Activated T-cell treated with anti-CD3 and anti-CD28 coated beads, Interleukin-2, amount 50 U/mL, for 24 hours (primary cell): ENCODE measurements at regions not wholly inside any gene's neighbourhood (a gene's known extent, or its start where the extent isn't known, plus 50 kb on each side); places are given as distances from the start of the nearest gene placed in this dataset.
A peak's percentile ranks its signal among the peaks of the same experiment; 100 is the strongest.

Source experiments
- DNase-seq: peaks from one replicate; pipeline ENCODE4 v3.0.0-alpha.2; 2020
- H3K27ac Mint-ChIP-seq: 2 replicates; pipeline ENCODE4 v1.8.0; 2020; ENCODE audit warnings: mild to moderate bottlenecking, mixed read lengths
- H3K27me3 Mint-ChIP-seq: 2 replicates; pipeline ENCODE4 v1.8.0; 2020; ENCODE audit warnings: mixed read lengths
- H3K36me3 Mint-ChIP-seq: 2 replicates; pipeline ENCODE4 v1.8.0; 2020; ENCODE audit warnings: low read depth, mixed read lengths
- H3K4me1 Mint-ChIP-seq: 2 replicates; pipeline ENCODE4 v1.8.0; 2020; ENCODE audit warnings: low read depth, mixed read lengths
- H3K4me3 Mint-ChIP-seq: 2 replicates; pipeline ENCODE4 v1.8.0; 2020; ENCODE audit warnings: mild to moderate bottlenecking, moderate library complexity, mixed read lengths
- H3K9me3 Mint-ChIP-seq: 2 replicates; pipeline ENCODE4 v1.8.0; 2020; ENCODE audit warnings: mixed read lengths

DNA sequence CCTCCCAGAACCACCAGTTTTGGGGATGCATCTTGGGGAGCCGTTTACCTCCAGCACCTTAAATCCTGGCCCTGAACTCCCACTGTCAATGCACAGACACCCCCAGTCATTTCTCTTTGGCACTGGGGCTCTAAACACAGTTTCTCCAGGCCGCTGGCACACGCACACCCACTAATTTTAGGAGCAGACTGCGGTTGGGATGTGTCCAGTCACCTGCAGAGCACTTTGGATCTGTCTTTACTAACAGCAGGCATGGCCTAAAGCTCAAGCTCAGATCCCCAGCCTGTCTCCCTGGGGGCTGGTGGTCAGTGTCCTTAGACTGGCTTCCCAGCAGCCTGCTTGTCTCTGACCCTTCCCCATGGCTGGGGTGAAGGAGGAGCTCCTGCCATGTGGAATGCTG lies 49.9 kb downstream of the SYNE3 start:
- peaks cover 79% of the 10 kb centered on the region for H3K36me3 Mint-ChIP-seq
- H3K27ac Mint-ChIP-seq, result peak overlapping the region; percentile 67
- peaks cover 62% of the 10 kb centered on the region for H3K4me1 Mint-ChIP-seq
- H3K4me3 Mint-ChIP-seq, result no peak overlapping the region
- no peak for DNase-seq
- no peaks in the 10 kb centered on the region for H3K27me3 Mint-ChIP-seq
- H3K9me3 Mint-ChIP-seq, result no peaks in the 10 kb centered on the region

DNA sequence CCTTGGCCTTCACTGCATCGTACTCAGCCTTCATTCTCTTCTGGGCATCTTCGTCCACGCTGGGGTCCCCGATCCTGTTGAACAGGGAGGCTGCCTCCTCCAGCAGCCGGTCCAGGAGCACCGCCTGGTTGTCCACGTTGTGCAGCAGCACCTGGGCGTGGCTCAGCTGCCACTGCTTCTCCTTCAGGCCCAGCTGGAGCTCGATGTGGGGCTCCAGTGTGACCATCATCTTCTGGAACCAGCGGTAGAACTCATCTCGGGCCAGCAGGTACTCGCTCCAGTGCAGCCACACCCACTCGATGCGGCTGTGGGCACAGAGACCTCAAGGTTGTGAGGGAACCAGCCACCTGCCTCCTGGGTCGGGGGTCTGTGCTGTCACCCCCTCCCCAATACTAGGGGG lies 50.5 kb downstream of the SYNE3 start:
- H3K4me1 Mint-ChIP-seq, result peaks cover 68% of the 10 kb centered on the region
- H3K36me3 Mint-ChIP-seq, result peaks cover 79% of the 10 kb centered on the region

DNA sequence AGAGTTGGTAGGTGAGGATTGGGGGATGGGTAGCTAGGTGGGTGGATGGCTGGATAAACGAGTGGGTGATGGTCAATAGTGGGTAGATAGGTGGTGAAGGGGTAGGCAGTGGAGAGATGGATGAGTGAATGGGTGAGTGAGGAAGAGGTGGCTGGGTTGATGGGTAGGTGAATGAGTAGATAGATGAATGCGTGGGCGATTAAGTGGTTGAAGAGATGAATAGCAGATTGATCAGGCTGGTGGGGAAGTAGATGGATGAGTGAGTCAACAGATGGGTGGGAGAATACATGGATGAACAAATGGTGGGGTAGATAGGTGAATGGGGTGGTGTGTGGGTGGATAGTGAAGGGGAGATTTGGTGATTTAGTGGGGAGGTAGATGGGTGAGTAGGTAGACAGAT lies 51.1 kb downstream of the SYNE3 start:
- peaks cover 73% of the 10 kb centered on the region for H3K4me1 Mint-ChIP-seq
- peaks cover 82% of the 10 kb centered on the region for H3K36me3 Mint-ChIP-seq
- DNase-seq, result no peak
- peak overlapping the region; percentile 79 for H3K27ac Mint-ChIP-seq
- H3K9me3 Mint-ChIP-seq, result no peaks in the 10 kb centered on the region
- H3K27me3 Mint-ChIP-seq, result no peaks in the 10 kb centered on the region
- no peak overlapping the region for H3K4me3 Mint-ChIP-seq

More for the DNA sequence above, 50.5 kb downstream of the SYNE3 start:
- no peak for DNase-seq
- H3K4me3 Mint-ChIP-seq, result no peak overlapping the region
- no peaks in the 10 kb centered on the region for H3K9me3 Mint-ChIP-seq
- H3K27me3 Mint-ChIP-seq, result no peaks in the 10 kb centered on the region
- H3K27ac Mint-ChIP-seq, result peak overlapping the region; percentile 79

DNA sequence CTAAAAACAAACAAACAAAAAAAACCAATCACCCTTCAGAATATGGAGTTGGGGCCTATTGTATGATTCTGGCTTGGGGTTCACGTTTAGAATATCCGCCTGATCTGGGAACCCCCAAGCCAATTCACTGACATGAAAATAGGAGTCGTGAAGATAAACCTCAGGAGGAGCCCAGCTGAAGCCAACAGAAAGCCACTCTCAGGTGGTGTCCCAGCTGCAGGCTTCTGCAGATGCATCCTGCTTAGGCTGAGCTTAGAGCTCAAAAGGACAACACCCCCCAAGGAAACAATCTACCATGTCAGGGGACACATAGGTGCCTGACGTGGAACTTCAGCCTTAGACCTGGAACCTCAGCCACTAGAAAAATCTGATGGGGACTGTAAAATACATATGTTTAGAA lies 51.9 kb downstream of the SYNE3 start:
- Mint-ChIP-seq H3K27me3 (no peaks in the 10 kb centered on the region), H3K4me3 (no peak overlapping the region), H3K27ac (peak overlapping the region; percentile 79), H3K4me1 (peaks cover 68% of the 10 kb centered on the region), H3K36me3 (peaks cover 75% of the 10 kb centered on the region), H3K9me3 (no peaks in the 10 kb centered on the region)
- DNase-seq, result no peak

DNA sequence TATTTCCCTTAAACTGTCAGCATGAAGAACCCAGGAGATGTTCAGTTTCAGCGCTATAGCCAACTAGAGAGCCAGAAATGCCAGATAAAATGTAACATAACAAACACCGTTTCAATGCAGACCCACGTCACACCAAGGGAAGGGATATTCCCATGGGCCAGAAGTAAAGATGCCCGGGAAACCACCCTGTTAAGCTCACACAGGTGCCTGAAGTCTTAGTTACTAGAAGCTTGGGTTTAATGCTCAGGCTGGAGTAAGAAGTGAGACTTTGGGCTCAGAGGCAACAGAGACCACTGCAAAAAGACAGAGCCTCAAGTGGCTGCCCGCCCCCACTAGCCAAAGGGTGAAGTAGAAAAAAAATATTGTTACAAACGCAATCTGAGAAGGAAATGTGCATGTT lies 52.3 kb downstream of the SYNE3 start:
- H3K4me1 Mint-ChIP-seq, result peaks cover 68% of the 10 kb centered on the region
- H3K36me3 Mint-ChIP-seq, result peaks cover 78% of the 10 kb centered on the region
- H3K27me3 Mint-ChIP-seq, result no peaks in the 10 kb centered on the region
- DNase-seq, result no peak
- H3K4me3 Mint-ChIP-seq, result no peak overlapping the region
- H3K27ac Mint-ChIP-seq, result peak overlapping the region; percentile 79
- no peaks in the 10 kb centered on the region for H3K9me3 Mint-ChIP-seq

DNA sequence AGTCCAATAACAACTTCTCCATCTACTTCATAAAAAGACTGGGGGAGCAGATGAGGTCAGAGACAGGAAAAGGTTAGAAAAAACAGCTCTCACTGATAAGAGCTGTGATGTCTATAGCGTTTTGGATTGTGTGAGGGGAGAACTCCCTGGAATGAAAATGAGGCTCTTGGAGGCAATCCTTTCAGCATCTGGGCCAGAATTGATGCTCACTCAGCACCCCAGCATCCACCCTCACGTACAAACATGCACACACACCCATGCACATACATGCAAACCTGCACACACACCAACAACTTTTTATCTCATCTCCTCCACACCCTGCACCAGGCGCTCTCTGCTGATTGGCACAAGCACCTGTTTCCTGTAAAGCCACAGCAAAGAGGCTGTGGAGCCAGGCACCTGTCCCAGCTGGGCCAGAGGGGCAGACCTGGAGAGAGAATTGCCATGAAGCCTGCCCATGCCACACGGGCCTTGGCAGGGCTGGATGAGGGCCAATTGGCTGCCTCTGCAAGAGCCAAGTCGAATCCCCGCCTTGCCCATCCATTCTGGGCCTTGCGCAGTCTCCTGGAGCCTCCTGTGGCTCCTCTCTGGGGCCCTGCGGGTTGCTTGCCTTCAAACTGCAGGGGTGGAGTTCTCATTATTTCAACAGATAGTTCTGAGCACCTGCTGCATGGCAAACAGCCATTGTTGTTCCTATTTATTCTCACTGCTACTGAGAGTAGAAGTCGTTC lies 53.1 kb downstream of the SYNE3 start:
- Mint-ChIP-seq H3K27me3 (no peaks in the 10 kb centered on the region), H3K36me3 (peaks cover 74% of the 10 kb centered on the region), H3K27ac (peak overlapping the region; percentile 79), H3K4me1 (peaks cover 71% of the 10 kb centered on the region), H3K4me3 (no peak overlapping the region), H3K9me3 (no peaks in the 10 kb centered on the region)
- DNase-seq, result peak; percentile 50

DNA sequence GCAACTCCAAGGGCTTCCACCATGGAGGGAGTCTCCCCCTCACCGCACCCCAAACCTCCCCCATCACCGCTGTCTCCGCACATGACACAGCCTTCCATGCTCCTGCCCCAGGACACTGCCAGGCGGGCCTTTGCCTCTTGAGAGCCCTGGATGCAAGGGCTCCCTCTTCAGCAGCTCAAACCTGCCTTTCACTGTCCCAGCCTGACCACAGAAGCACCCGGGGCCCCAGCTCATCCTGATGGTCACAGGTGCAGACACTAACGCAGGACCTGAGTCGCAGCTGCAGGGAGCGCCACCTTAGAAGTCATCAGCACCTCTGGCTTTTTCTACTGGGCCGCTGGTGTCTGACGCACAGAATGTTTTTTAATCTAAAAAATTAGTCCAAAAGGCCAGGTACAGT lies 54.0 kb downstream of the SYNE3 start:
- H3K4me3 Mint-ChIP-seq, result no peak overlapping the region
- peaks cover 69% of the 10 kb centered on the region for H3K36me3 Mint-ChIP-seq
- no peaks in the 10 kb centered on the region for H3K9me3 Mint-ChIP-seq
- H3K27ac Mint-ChIP-seq, result peak overlapping the region; percentile 79
- H3K4me1 Mint-ChIP-seq, result peaks cover 69% of the 10 kb centered on the region
- no peak for DNase-seq
- H3K27me3 Mint-ChIP-seq, result no peaks in the 10 kb centered on the region

DNA sequence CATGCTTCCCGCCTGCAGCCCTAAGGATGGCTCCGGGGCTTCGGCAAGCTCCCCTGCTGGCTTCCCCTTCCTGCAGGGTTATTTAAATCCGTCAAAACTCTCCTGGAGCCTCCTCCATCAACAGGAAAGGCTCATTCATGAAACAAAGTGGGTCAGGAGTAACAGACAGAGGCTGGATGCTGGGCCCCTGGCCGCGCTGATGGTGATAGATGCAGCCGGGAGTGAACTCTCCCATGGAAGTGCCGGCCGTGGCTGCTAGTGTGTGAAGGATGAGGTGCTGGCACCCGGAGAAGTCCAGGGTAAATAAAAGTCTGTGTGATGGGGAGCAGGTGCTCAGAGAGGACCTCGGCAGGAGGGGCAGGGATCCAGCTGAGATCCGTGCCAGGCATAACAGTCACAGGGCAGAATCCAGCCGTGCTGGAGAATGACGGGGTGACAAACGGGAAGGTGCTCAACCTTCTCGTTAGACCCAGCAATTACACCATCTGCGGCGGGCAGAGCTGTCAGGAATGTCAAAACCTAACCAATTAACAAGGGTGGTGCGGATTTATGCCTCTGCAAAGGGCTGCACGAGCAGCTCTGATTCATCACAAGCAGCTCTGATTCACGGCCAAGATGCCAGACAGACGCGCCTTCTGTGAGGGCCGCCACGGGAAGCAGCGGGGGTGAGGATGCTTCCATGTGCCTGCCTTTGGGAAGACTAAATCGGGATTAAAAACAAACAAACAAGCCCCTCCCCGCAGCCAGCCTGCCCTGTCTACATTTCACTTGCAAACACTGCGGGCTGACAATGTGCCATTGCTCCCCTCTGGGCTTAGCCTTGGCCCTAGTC lies 55.6 kb downstream of the SYNE3 start:
- Mint-ChIP-seq H3K27ac (peak overlapping the region; percentile 79), H3K9me3 (no peaks in the 10 kb centered on the region), H3K27me3 (no peaks in the 10 kb centered on the region), H3K36me3 (peaks cover 59% of the 10 kb centered on the region), H3K4me1 (peaks cover 57% of the 10 kb centered on the region), H3K4me3 (no peak overlapping the region)
- DNase-seq, result no peak

DNA sequence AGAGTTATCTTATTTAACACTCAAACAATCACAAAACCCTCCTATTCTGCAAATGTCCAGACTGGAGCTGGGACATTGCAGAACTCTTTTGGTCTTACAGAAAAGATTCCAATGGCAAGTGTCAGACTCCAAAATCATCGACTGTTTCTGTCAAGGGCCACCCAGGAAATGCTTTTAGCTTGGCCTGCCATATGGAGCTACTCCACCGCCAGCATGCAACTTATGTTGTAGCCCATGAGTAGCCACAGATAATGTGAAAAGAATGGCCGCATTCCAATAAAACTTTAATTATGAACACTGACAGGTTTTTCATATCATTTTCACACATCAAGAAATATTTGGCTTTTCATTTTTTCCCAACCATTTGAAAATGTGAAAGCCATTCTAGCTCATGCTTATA lies 57.5 kb downstream of the SYNE3 start:
- H3K4me1 Mint-ChIP-seq, result peaks cover 37% of the 10 kb centered on the region
- DNase-seq, result no peak
- H3K36me3 Mint-ChIP-seq, result peaks cover 59% of the 10 kb centered on the region
- peak overlapping the region; percentile 30 for H3K27ac Mint-ChIP-seq
- H3K4me3 Mint-ChIP-seq, result no peak overlapping the region
- H3K9me3 Mint-ChIP-seq, result no peaks in the 10 kb centered on the region
- H3K27me3 Mint-ChIP-seq, result no peaks in the 10 kb centered on the region

DNA sequence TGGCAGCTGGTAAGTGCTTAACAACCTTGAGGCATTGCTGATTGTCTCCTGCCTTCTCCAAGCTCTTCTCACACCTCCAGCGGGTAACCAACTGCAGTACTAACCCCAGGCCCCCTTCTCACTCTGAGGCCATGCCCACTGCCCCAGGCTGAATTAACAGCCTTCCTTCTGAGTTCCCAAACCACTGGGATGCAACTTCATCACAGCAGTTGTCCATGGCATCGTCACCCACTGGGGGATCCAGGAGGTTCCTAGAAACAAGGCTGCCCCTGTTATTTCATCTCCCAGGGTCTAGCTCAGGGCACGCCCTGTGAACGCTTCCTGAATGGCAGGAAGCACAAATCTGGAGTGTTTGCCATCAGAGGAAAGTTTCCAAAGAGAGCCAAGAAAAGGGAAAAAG lies 58.0 kb downstream of the SYNE3 start:
- Mint-ChIP-seq H3K36me3 (peaks cover 56% of the 10 kb centered on the region), H3K27ac (peak overlapping the region; percentile 30), H3K4me3 (no peak overlapping the region), H3K9me3 (no peaks in the 10 kb centered on the region), H3K4me1 (peaks cover 33% of the 10 kb centered on the region), H3K27me3 (no peaks in the 10 kb centered on the region)
- DNase-seq, result no peak

DNA sequence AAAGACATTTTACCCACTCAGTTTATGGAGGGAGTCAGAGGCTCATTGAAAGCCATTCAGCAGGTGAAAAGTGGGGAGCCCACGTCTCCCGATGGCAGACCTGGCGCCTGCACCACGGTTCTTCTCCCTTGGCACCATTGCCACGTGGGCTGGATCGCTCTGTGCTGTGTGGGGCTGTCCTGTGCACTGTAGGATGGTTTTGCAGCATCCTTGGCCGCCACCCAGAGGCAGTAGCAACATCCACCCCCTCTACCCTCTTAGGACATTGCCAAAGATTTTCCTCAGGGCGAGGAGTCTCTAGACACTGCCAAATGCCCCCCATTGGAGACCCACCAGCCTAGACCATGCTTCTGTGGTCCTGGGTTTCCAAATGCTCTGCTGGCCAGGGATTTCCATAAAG lies 60.2 kb downstream of the SYNE3 start:
- DNase-seq, result no peak
- no peak overlapping the region for H3K4me3 Mint-ChIP-seq
- no peaks in the 10 kb centered on the region for H3K9me3 Mint-ChIP-seq
- H3K36me3 Mint-ChIP-seq, result peaks cover 60% of the 10 kb centered on the region
- H3K4me1 Mint-ChIP-seq, result peaks cover 12% of the 10 kb centered on the region
- H3K27me3 Mint-ChIP-seq, result no peaks in the 10 kb centered on the region
- H3K27ac Mint-ChIP-seq, result no peak overlapping the region

DNA sequence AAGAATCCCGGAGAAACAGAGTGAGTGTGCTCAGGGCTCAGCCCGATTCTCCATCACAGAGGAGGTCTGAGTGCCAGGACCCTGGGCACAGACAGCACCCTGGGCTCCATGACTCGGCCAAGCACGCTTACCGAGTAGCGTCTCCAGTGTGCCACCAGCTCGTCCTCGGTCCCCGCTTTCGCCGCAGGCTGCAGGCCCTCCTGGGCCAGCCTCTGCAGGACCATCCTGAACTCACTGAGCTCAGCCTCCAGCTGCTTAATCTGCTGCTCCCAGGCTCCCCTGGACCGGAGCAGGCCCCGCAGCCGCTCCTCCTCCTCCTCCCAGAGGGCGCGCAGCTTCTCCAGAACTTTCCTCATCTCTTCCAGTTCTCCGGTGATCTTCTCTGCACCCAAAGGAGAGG lies 61.2 kb downstream of the SYNE3 start:
- Mint-ChIP-seq H3K27me3 (no peaks in the 10 kb centered on the region), H3K36me3 (peaks cover 60% of the 10 kb centered on the region), H3K9me3 (no peaks in the 10 kb centered on the region), H3K4me3 (no peak overlapping the region), H3K4me1 (peaks cover 3% of the 10 kb centered on the region), H3K27ac (peak overlapping the region; percentile 47)
- no peak for DNase-seq

DNA sequence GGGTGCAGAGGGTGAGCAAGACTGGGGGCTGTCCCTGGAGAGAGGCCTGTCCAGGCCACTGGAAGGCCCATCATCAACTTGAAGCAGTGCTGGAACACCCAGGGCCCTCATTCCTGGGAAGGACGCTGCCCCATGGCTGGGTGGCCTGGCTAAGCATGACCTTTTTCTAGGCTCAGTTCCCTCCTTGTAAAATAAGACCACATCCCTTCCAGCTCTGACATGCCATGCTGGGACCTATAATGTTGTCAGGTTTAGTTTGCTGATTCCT lies 62.8 kb downstream of the SYNE3 start:
- peaks cover 1% of the 10 kb centered on the region for H3K4me1 Mint-ChIP-seq
- H3K4me3 Mint-ChIP-seq, result no peak overlapping the region
- no peak overlapping the region for H3K27ac Mint-ChIP-seq
- DNase-seq, result no peak
- peaks cover 69% of the 10 kb centered on the region for H3K36me3 Mint-ChIP-seq
- no peaks in the 10 kb centered on the region for H3K9me3 Mint-ChIP-seq
- H3K27me3 Mint-ChIP-seq, result no peaks in the 10 kb centered on the region

DNA sequence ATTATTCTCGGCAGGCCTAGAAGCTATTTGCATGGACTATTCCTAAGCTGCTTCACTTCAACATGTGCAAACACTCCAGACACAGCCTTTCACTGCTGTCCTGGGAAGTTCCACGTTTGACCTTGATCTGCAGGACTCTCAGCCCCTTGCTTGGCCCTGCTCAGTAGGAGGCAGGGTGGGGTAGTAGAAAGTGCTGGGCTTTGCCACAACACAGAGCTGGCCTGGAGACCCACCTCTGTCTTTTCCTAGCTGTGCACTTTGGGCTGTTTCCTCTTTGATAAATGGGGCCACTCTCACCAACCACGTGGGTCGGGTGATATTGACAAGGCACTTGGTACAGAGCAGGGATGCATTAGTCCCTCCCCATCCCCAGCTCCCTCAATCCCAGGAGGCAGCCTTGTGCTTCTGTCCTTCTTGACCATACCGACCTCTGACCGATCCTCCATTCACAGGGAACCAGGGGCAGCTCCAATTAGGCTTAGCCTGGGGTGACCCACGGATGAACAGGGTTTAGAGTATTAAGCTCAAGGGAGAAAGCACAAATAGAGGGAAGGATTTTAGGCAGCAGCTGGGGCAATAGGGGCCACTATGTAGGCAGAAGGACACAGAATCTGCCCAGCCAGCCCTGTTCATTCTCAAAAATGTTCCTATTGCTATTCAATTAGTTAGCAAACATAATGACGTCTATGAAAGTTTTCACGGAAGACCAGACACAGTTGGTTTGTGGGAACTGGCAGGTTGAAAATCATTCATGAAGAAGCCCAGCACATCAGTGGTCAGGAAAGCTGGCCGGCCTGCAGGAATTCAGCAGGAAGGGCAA lies 63.3 kb downstream of the SYNE3 start:
- H3K4me1 Mint-ChIP-seq, result no peaks in the 10 kb centered on the region
- DNase-seq, result no peak
- H3K27ac Mint-ChIP-seq, result peak overlapping the region; percentile 40
- H3K9me3 Mint-ChIP-seq, result no peaks in the 10 kb centered on the region
- H3K4me3 Mint-ChIP-seq, result no peak overlapping the region
- peaks cover 74% of the 10 kb centered on the region for H3K36me3 Mint-ChIP-seq
- H3K27me3 Mint-ChIP-seq, result no peaks in the 10 kb centered on the region
